MM.1S (cell line): ENCODE measurements at regions not wholly inside any gene's neighbourhood (a gene's known extent, or its start where the extent isn't known, plus 50 kb on each side); places are given as distances from the start of the nearest gene placed in this dataset.

Source experiments
- DNase-seq: peaks from one replicate; pipeline ENCODE4 v3.0.0-alpha.2; 2015
- H2AFZ ChIP-seq: fragments of 300-600 bp; sonication (generic); 2 replicates; pipeline ENCODE4 v1.6.0; 2016; ENCODE audit warnings: antibody characterized with exemption, low read length
- H3F3A ChIP-seq: fragments of 300-600 bp; sonication (generic); 2 replicates; pipeline ENCODE4 v1.6.1; 2016; ENCODE audit warnings: mild to moderate bottlenecking, antibody characterized with exemption, low read length, moderate library complexity, mixed read lengths; ENCODE audit not compliant: insufficient read depth
- H3K27ac ChIP-seq: fragments of 300-600 bp; sonication (generic); 2 replicates; pipeline ENCODE4 v1.5.1; 2016; ENCODE audit warnings: mild to moderate bottlenecking, low read length
- H3K27me3 ChIP-seq: fragments of 300-600 bp; sonication (generic); replicated peaks from 2 replicates; pipeline ENCODE4 v1.6.0; 2016; ENCODE audit warnings: low read length; ENCODE audit not compliant: insufficient read depth
- H3K36me3 ChIP-seq: fragments of 300-600 bp; sonication (generic); replicated peaks from 2 replicates; pipeline ENCODE4 v1.6.1; 2016; ENCODE audit warnings: mild to moderate bottlenecking, low read length, mixed read lengths; ENCODE audit not compliant: insufficient read depth
- H3K4me1 ChIP-seq: fragments of 300-600 bp; sonication (generic); 2 replicates; pipeline ENCODE4 v1.6.1; 2016; ENCODE audit warnings: low read length, mixed read lengths
- H3K4me2 ChIP-seq: fragments of 300-600 bp; sonication (generic); 2 replicates; pipeline ENCODE4 v1.6.0; 2016; ENCODE audit warnings: low read depth, low read length
- H3K4me3 ChIP-seq: fragments of 300-600 bp; sonication (generic); 2 replicates; pipeline ENCODE4 v1.5.1; 2016; ENCODE audit warnings: low read length, mixed read lengths
- H3K79me2 ChIP-seq: fragments of 300-600 bp; sonication (generic); 2 replicates; pipeline ENCODE4 v1.6.1; 2016; ENCODE audit warnings: mixed run types, low read length, mixed read lengths
- H3K9ac ChIP-seq: fragments of 300-600 bp; sonication (generic); 2 replicates; pipeline ENCODE4 v1.6.1; 2016; ENCODE audit warnings: low read length, mixed read lengths
- H3K9me2 ChIP-seq: fragments of 300-600 bp; sonication (generic); replicated peaks from 2 replicates; pipeline ENCODE4 v1.6.1; 2016; ENCODE audit warnings: mild to moderate bottlenecking, low read length, mixed read lengths; ENCODE audit not compliant: insufficient read depth
- H3K9me3 ChIP-seq: fragments of 300-600 bp; sonication (generic); replicated peaks from 2 replicates; pipeline ENCODE4 v1.6.1; 2016; ENCODE audit warnings: mild to moderate bottlenecking, low read length, mixed read lengths; ENCODE audit not compliant: insufficient read depth
- H4K20me1 ChIP-seq: fragments of 300-600 bp; sonication (generic); 2 replicates; pipeline ENCODE4 v1.6.1; 2016; ENCODE audit warnings: mild to moderate bottlenecking, low read length, moderate library complexity, mixed read lengths; ENCODE audit not compliant: insufficient read depth
- CTCF ChIP-seq: fragments of 300-600 bp; sonication (generic); IDR thresholded peaks from 2 replicates; pipeline ENCODE4 v1.5.1; 2016; ENCODE audit warnings: antibody characterized with exemption, low read length, mixed read lengths
- EZH2 ChIP-seq: fragments of 300-600 bp; sonication (generic); optimal IDR thresholded peaks from 2 replicates; pipeline ENCODE3; 2017; ENCODE audit warnings: low read depth, mild to moderate bottlenecking, antibody characterized with exemption, low read length, mixed read lengths
- EZH2phosphoT487 ChIP-seq: fragments of 300-600 bp; sonication (generic); IDR thresholded peaks from 2 replicates; pipeline ENCODE4 v1.6.1; 2018; ENCODE audit warnings: antibody characterized with exemption, low read length

- Histone ChIP-seq H3K4me1 (no peaks in the 10 kb centered on the region), H4K20me1 (no peaks in the 10 kb centered on the region), H3K9ac (no peak overlapping the region), H3K9me3 (no peaks in the 10 kb centered on the region), H3K36me3 (no peaks in the 10 kb centered on the region), H3K79me2 (no peaks in the 10 kb centered on the region), H3K4me3 (no peak overlapping the region), H2AFZ (no peak overlapping the region), H3F3A (no peaks in the 10 kb centered on the region), H3K27ac (no peak overlapping the region), H3K4me2 (no peak overlapping the region), H3K27me3 (no peaks in the 10 kb centered on the region), H3K9me2 (no peaks in the 10 kb centered on the region)
- DNase-seq, result no peak
- TF ChIP-seq EZH2phosphoT487, result no peak
- no peak for TF ChIP-seq CTCF
- TF ChIP-seq EZH2, result no peak
These were observed 93.6 kb upstream of the ADGRF1 start for GRCh38 chr6:47135772-47136171.

GRCh38 chr6:47134476-47135189 is 92.5 kb upstream of the ADGRF1 start:
- no peaks in the 10 kb centered on the region for H3K9me2 ChIP-seq
- no peak overlapping the region for H3K4me2 ChIP-seq
- H3K9ac ChIP-seq, result no peak overlapping the region
- H3K79me2 ChIP-seq, result no peaks in the 10 kb centered on the region
- H3K9me3 ChIP-seq, result no peaks in the 10 kb centered on the region
- H3K36me3 ChIP-seq, result no peaks in the 10 kb centered on the region
- no peaks in the 10 kb centered on the region for H4K20me1 ChIP-seq
- no peak for TF ChIP-seq EZH2phosphoT487
- no peak for TF ChIP-seq CTCF
- no peak for TF ChIP-seq EZH2
- no peak for DNase-seq
- H3F3A ChIP-seq, result no peaks in the 10 kb centered on the region
- no peak overlapping the region for H2AFZ ChIP-seq
- H3K27ac ChIP-seq, result no peak overlapping the region
- H3K4me1 ChIP-seq, result no peaks in the 10 kb centered on the region
- H3K27me3 ChIP-seq, result no peaks in the 10 kb centered on the region
- H3K4me3 ChIP-seq, result no peak overlapping the region

- H3K9ac ChIP-seq, result no peak overlapping the region
- H3K4me1 ChIP-seq, result no peaks in the 10 kb centered on the region
- no peaks in the 10 kb centered on the region for H3K36me3 ChIP-seq
- TF ChIP-seq CTCF (no peak), EZH2 (no peak), EZH2phosphoT487 (no peak)
- no peaks in the 10 kb centered on the region for H4K20me1 ChIP-seq
- H3K27ac ChIP-seq, result no peak overlapping the region
- H3K27me3 ChIP-seq, result no peaks in the 10 kb centered on the region
- H3F3A ChIP-seq, result no peaks in the 10 kb centered on the region
- H3K9me3 ChIP-seq, result no peaks in the 10 kb centered on the region
- DNase-seq, result no peak
- H2AFZ ChIP-seq, result no peak overlapping the region
- H3K4me3 ChIP-seq, result no peak overlapping the region
- no peaks in the 10 kb centered on the region for H3K79me2 ChIP-seq
- no peaks in the 10 kb centered on the region for H3K9me2 ChIP-seq
- H3K4me2 ChIP-seq, result no peak overlapping the region
These were observed 91.3 kb upstream of the ADGRF1 start for GRCh38 chr6:47133230-47134000.
